HG02970 (cell line): ENCODE measurements at regions not wholly inside any gene's neighbourhood (a gene's known extent, or its start where the extent isn't known, plus 50 kb on each side); places are given as distances from the start of the nearest gene placed in this dataset.

Experiments used
- ATAC-seq: cut with Tn5 transposase; IDR thresholded peaks from one replicate; pipeline ENCODE4 v1.9.1; 2021; ENCODE audit warnings: mild to moderate bottlenecking, moderate library complexity, moderate number of reproducible peaks; ENCODE audit not compliant: unreplicated experiment, low FRiP score

DNA sequence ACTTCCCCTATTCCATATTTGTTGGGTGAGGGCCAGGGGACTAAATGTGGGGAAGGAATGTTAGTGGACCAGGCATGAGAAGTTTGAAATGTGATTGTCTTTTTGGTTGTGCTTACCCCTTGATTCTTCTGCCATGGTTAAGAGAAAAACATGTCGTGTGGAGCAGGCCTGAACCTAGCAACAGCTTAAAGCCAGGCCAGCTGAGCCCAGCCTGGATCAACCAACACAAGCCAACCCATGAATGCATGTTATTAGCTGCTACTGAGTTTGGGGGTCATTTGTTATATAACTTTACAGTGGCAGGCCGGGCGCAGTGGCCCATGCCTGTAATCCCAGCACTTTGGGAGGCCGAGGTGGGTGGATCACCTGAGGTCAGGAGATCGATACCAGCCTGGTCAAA lies 52.4 kb upstream of the TRIO start:
- ATAC-seq = no peak

DNA sequence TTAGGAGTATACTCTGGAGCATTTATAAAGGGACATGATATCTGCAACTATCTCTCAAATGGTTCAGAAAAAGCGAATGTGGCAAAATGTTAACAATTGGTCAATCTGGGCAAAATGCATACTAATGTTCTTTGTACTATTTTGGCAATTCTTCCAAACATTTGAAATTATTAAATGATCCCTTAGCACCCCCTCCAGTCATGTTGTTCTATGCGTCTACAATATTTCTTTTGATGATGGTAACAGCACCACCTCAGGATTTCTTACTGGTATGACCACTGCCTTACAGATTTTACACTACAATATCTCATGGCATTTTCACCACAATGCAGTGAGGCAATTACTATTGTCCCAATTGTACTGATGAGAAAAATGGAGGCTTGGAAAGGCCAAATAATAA lies 52.9 kb upstream of the TRIO start:
- no peak for ATAC-seq

DNA sequence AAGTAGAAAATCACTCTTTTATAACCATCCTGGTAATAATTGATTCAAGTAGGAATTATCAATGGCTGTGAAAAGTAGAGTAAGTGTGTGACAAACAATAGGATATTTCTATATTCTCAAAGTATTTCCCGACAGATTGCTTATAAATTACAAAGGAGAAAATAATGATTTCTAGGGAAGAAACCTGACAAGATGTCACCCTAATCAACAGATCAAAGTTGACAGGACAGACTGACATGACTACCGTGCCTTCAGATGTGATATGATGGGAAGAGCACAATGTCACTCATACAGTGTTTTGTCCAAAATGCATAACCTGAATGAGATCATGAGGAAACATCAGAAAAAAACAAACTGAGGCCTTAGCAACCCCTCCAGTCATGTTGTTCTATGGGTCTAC lies 53.9 kb upstream of the TRIO start:
- no peak for ATAC-seq

DNA sequence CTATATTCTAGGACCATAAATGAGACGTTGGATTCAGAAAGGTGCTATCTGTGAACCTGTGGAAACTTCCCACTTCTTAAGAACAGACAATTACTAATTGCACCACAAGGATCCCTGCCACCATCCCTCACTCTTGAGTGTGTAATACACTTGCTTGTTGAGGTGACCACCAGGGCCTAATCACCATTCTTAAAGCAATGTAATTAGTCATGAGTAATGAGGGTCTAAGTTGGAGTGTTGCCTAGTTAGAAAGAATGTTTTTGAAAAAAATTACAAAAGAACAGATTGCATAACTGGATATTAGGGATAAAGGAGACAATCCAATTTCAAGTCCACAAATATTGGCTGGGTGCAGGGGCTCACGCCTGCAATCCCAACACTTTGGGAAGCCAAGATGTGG lies 56.9 kb upstream of the TRIO start:
- no peak for ATAC-seq

DNA sequence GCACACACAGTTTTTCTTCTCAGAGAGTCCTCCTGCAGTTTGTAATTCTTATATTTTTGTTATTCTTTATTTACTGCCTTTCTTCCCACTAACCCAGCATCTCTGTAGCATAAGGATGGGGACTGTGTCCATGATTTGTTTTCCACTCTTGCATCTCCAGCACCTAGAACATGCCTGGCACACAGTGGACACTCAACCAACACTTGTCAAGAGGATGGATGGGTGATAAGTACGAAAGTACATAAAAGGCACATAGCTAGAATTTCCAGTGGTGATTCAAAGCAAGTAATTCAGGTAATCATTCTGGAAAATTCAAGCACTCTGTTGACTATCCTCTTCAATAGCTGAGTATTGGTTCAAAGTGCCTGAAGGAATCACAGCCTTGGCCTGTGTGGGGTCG lies 60.2 kb upstream of the TRIO start:
- no peak for ATAC-seq

DNA sequence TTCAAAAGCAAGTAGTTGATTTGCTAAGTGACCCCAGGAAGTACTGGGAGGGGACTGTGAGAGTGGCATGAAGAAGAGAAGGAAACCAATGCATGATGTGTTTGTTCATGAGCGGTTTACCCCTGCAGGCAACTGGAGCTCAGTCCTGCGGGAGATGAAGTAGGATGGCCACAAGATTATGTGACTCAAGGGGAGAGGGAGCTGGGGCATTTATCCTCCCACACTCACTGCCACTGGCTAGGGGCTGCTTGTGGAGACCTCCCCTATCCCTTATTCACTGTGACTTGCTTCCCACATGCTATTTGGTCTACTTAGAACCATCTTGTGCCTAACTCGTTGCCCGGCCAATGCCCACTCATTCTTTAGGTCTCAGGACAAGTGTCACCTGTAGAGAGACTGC lies 60.6 kb upstream of the TRIO start:
- ATAC-seq = no peak

DNA sequence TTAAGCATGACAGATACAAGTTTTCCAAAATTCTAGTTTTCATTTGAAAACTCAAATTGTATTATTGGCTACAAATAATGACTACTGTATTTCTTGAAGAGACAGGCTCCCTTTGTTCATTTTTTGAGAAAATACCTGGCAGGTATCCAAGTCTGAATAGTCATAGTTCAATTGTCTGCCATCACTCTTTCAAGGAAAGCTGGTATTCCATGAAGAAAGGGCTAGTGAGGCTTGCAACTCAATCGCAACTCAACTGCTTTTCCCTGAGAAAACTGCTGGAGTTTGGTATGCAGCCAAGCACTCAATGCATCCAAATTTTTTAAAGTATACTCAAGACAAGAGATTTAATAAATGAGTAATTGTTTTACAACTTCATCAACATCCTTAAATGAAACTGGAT lies 61.4 kb upstream of the TRIO start:
- no peak for ATAC-seq

DNA sequence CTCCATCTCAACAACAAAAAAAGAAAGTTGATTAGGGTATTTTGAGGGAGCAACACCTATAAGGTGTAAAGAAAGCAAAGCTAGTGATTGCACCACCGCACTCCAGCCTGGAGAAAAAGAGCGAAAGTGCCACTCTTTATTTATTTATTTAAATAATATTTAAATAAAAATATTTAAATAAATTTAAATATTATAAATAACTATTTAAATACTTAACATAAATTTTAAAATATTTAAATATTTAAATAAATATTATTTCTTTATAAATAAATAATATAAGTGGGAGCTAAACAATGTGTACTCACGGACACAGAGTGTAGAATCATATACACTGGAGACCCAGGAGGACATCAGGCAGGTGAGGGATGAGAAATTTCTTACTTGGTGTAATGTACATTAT lies 64.4 kb upstream of the TRIO start:
- no peak for ATAC-seq

DNA sequence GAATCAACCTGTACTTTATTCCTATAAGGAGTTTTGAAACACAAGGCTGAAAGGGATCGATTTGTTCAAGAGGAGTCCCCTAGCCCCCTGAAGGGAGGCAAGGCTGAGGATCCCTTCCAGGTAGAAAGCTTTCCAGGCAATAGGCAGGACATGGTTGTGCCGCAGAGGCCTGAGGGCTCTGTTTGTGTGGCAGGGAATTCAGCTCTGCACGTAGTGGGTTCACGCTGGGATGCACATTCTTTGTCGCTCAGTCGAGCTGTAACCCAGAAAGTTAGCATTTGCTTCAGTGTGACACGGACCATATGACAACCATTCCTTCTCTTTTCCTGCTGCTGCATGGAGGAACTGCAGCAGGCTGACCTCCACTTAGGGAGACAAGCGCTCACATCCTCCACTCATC lies 65.6 kb upstream of the TRIO start:
- no peak for ATAC-seq

DNA sequence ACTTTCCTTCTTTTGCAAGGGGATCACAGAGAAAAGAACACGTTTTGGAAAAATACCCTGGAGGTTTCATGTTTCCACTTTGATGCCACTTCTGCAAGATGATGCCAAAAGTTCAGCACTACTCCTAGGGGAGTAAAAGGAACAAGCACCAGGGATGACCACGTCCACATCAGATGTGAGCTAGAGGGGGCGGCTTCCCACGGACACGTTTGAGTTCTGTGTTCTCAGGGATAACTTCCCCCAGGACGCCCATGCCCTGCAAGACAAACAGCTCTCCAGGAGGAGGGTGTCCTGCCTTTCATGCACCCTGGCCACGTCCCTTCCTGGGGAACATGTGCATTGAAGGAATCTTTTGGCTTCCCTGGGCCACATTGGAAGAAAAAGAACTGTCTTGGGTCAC lies 66.6 kb upstream of the TRIO start:
- ATAC-seq = no peak

DNA sequence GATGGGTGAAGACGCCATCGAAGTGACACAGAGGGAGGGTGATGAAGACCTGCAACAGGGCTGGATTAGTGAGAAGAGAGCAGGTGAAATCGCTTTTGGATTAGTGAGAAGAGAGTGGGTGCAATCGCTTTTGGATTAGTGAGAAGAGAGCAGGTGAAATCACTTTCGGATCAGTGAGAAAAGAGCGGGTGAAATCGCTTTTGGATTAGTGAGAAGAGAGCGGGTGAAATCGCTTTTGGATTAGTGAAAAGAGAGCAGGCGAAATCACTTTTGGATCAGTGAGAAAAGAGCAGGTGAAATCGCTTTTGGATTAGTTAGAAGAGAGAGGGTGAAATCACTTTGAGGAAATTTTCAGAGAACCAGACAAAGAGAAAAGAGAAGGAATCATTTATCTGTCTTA lies 67.2 kb upstream of the TRIO start:
- ATAC-seq = no peak

DNA sequence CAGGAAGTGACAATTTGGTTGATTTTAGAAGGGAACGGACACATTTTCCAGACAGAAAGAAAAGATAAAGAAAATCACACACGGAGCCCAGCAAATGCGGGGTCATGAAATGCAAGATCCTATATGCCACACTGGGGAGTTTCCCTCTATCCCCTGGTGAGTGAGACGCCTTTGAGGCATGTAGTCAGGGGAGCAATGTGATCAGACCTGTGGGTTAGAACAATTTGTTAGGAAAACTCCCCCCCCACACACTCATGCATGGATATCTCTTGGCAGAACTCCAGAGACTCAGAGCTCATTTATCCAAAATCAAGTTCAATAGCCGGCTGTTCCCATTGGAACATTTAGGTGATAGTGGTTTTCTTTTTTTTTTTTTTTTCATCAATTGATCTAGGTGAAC lies 71.7 kb upstream of the TRIO start:
- no peak for ATAC-seq

DNA sequence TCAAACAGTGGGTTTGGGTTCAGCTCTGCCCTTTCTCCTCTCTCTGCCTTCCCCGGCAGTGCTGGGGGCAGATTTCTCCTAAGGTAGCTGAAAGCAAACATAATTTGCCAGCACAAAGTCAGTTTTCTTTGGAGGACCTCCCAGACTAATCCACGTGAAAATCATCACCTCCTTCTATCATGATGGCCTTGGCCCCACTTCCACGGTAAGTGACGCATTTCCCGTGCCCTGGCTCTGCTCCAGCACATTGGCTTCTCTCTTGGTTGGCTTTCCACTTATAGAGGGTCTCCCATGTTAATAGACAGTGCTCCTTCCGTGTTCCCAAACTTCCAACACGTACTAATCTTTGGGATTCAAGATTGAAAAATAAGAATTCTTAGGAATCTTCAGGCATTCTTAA lies 74.1 kb upstream of the TRIO start:
- no peak for ATAC-seq

DNA sequence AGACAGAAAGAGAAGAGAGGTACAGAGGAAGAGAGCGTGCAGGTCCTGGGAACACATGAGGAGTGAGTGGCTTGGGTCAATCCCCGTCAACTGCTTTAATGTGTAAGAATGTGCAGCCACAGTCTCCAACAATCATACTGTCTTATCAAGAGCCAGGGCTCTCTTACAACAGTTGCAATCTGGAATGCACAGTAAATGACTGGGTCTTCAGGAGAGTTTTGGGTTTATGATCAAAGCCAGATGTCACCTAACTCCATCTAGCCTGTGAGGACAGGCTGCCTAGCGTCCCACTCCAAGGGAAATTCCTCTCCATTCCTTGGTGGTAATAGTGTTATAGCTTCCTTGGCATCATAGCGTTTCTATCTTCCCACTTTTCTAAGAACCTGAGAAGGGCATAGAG lies 75.0 kb upstream of the TRIO start:
- ATAC-seq = no peak

DNA sequence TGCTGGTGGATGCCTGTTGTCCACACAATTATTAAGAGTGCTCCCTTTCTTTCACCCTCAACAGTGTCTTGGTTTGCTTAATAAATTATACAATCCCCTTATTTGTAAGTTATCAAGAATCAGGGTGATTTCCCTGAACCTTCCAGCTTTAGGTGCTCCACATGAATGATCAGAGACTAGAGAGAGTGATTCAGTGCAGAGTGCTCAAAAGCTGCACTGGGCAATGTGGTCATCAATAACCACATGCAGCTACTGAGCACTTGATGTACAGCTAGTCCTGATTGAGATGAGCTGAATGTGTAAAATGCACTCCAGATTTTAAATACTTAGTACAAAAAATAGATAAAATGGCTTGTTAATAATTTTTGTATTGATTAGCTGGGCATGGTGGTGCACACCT lies 76.8 kb upstream of the TRIO start:
- ATAC-seq = no peak

DNA sequence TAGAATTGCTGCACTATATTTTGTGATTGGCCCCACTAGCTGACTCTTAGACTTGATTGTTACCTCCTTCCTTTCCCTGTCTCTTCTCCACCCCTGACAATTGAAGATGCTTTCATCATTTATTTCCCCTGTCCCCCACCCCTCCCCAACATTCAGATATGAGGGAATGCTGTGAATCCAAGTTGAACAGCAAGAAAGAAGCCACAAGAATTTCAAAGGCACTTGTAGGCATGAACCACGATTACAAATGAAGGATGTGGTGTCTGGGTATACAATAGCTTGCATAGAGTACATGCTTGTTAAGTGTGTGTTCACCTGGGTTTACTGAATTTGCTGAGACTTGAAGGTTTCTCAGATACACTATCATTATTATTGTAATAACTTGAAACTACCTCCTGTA lies 78.3 kb upstream of the TRIO start:
- no peak for ATAC-seq

DNA sequence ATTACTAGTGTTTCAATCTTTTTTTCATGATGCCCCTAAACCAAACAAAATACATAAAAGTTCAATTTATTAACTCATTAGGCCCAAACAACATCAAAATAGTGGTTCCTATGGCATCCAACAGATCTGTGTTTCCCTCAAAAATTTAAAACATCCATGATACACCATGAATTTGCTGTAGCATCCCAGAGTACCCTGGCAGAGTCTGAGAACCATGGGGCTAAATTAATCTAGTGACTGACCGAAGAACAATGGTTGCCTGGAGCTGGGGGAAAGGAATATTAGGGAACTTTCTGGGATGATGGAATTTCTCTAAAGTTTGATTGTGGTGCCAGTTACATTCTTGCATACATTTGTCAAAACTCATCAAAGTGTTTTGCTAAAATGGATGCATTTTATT lies 79.5 kb upstream of the TRIO start:
- ATAC-seq = no peak

DNA sequence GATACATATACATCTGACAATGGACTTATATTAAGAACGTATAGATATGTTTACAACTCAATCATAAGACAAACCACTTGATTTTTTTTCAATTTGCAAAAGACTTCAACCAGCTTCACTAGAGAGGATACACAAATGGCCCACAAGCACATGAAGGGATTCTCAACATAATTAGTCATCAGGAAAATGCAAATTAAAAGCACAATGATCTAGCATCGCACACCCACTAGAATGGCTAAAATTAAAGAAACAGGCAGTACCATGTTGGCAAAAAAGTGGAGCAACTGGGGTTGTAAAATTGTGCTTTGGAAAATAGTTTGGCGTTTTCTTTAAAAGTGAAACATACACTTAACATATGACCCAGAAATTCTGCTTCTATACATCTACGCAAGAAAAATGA lies 80.0 kb upstream of the TRIO start:
- ATAC-seq = no peak

DNA sequence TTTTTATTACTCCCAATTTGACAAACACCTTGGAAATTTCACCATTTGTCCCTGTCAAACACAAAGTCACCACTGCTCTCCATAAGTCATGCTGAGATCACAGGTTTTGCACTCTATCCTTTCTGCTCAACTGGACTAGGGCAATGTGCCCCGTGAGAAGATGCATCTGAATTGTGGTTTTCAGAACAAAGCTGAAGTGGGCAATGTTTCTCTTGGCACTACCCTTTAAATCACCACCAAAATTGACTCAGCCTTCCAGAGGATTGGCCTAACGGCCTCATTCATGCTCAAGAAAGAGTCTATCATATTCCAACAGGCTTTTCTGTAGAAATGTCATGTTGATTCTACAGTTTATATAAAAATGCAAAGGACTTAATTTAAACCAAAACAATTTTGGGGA lies 81.0 kb upstream of the TRIO start:
- ATAC-seq = no peak

DNA sequence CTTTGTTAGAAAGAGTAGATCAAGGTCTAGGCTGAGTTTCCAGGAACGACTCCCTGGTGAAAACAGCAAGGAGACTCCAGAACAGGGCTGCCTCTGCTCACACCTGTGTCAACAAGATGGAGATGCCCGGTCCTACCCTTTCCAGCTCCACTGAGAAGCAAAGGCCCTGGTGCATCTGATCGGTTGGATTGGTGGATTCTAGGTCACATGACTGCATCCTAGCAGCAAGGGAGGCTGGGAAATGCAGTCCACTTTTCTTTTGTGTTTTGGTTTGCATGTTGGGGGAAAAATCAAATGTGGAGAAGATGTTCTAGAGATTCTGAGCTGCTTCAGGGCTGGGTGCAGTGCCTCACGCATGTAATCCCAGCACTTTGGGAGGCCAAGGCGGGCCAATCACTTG lies 82.0 kb upstream of the TRIO start:
- no peak for ATAC-seq

DNA sequence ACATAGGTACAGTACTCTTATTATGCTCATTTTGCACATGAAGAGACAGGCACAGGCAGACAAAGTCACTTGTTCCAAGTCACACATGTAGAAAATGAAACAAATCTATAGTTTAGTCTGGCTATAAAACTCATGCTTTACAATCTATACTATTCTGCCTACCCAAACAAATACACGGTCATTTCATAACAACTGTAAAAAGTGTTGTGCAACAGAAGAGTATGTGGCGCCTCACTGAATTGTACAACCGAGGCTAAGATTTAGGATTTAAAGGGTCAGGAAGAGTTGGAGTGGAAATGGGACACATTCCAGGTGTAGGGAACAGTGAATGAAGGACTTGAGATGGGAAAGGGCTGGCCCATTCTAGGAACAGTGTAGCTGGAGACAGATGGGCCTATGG lies 82.9 kb upstream of the TRIO start:
- ATAC-seq = no peak

DNA sequence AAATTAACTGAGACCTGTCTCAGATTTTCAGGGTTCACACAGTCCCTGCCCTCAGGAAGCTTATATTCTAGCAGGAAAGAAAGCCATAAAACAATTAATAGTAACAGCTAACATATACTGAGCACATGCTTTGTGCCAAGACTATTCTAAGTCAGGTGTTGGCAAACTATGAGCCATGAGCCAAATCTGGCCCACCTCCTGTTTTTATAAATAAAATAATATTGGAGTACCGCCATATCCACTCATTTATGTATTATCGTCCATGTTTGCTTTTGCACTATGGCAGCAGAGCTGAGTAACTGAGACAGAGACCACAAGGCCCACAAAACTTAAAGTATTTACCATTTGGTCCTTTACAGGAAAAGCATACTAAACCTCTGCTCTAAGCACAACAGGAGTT lies 83.3 kb upstream of the TRIO start:
- no peak for ATAC-seq

DNA sequence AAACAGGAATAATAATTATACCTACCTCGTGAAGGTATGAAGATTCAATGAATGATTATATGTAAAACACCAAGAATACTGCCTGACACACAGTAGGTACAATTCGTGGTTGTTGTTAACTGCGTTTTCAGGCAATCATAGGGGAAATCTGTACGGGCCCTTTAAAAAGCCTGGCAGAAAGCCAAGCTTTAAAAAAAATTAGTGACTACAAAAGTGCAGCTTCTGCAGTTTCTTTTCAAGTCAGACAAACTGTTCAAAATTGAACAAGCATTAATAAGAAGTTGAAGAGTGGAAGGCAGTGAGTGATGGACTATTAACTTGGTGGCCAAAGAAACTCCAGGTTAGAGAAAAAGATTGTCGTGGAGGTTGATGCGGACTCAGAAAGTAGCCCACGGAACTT lies 85.9 kb upstream of the TRIO start:
- no peak for ATAC-seq

DNA sequence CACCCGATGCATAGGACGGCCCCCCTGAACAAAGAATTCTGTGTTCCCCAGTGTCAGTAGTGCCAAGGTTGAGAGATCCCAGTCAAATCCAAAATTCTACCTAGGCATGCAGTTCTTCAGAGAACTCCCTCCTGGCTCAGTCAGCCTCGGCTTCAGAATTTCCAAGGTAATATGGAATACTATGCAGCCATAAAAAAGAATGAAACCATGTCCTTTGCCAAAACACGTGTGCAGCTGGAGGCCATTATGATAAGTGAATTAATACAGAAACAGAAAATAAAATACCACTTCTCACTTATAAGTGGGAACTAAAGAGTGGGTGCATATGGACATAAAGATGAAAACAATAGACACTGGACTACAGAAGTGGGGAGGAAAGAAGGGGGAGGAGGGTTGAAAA lies 87.1 kb upstream of the TRIO start:
- ATAC-seq = no peak
